Esophagus muscularis mucosa (tissue), 3 donors: ENCODE measurements at regions not wholly inside any gene's neighbourhood (a gene's known extent, or its start where the extent isn't known, plus 50 kb on each side); places are given as distances from the start of the nearest gene placed in this dataset.

Experiments
- POLR2A ChIP-seq: fragments of 450-650 bp; IDR thresholded peaks from one replicate; pipeline ENCODE4 v1.6.1; 2017; ENCODE audit warnings: antibody characterized with exemption, moderate library complexity, mild to moderate bottlenecking, low read depth
- TF ChIP-seq, protein P1 (sequence below), 3 experiments: fragments of 200-600 bp in 2 of 3; fragments of 450-650 bp in 1 of 3; sonication (generic) in 2 of 3; IDR thresholded peaks; one replicate each; pipeline ENCODE4 v1.5.1; 2017 to 2019; ENCODE audit warnings: antibody characterized with exemption in 3 of 3, mild to moderate bottlenecking in 2 of 3, moderate library complexity in 1 of 3

DNA sequence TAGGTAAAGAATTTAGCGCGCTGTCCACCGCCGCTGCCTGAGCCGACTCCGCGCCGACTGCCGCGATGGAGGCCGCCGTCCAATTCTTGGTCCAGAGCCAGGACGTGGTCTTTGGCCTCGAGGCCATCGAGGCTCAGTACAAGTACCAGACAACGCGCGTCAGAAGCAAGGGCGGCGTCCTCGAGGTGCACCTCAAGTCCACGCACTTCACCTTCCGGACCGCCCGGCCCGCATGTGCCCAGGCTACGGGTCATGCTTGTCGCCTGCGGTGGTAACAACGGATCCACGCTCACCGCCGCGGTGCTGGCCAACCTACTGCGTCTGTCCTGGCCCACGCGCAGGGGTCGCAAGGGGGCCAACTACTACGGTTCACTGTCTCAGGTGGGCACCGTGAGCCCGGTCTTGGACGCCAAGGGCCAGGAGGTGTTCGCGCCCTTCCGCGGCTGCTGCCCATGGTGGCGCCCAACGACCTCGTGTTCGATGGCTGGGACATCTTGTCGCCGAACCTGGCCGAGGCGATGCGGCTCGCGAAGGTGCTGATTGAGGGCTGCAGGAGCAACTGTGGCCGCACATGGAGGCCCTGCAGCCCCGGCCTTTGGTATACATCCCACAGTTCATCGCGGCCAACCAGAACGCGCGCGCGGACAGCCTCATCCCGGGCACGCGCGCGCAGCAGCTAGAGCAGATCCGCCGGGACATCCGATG lies 128.0 kb downstream of the ANAPC4 start:
- TF ChIP-seq, protein P1, sequence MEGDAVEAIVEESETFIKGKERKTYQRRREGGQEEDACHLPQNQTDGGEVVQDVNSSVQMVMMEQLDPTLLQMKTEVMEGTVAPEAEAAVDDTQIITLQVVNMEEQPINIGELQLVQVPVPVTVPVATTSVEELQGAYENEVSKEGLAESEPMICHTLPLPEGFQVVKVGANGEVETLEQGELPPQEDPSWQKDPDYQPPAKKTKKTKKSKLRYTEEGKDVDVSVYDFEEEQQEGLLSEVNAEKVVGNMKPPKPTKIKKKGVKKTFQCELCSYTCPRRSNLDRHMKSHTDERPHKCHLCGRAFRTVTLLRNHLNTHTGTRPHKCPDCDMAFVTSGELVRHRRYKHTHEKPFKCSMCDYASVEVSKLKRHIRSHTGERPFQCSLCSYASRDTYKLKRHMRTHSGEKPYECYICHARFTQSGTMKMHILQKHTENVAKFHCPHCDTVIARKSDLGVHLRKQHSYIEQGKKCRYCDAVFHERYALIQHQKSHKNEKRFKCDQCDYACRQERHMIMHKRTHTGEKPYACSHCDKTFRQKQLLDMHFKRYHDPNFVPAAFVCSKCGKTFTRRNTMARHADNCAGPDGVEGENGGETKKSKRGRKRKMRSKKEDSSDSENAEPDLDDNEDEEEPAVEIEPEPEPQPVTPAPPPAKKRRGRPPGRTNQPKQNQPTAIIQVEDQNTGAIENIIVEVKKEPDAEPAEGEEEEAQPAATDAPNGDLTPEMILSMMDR (IDR thresholded peaks at IDR 0.05) = no peak
- no peak for TF ChIP-seq POLR2A
